ENCODE measurements at regions not wholly inside any gene's neighbourhood (a gene's known extent, or its start where the extent isn't known, plus 50 kb on each side); places are given as distances from the start of the nearest gene placed in this dataset.

- TF ChIP-seq POLR2A (IDR thresholded peaks at IDR 0.05) (no peak), CTCF (IDR thresholded peaks at IDR 0.05) (no peak)
- Histone ChIP-seq H3K27me3 (no peaks in the 10 kb centered on the region), H3K36me3 (no peaks in the 10 kb centered on the region), H3K4me3 (replicated peaks in 1 of 3) (no peak overlapping the region), H3K9me3 (no peaks in the 10 kb centered on the region), H3K27ac (no peak overlapping the region), H3K4me1 (peaks cover 4 to 7% of the 10 kb centered on the region in 2 donors)
- intact Hi-C loops (cut with DNase I): no loop called here
- DNase-seq: no peak
- WGBS, 2 donors: 88 to 94% methylated on average over 4 of the region's 4 CpGs
Observed at GRCh38 chr13:109680288-109680687, 106.1 kb downstream of the IRS2 start.

DNA sequence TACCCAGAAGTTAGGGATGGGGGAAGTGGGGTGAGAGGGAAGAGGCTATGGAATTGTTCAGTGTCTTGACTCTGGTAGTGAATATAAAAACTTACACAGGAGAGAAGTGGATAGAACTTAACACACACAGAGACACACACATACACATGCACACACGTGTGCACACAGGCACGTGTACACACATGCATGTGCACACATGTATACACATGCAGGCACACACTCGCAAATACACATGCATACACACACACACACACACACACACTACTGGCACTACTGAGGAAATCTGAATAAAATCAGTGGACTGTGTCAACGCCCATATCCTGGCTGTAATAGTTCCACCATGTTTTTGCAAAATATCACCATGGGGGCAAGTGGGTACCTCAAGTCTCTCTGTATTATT lies 107.9 kb downstream of the IRS2 start:
- H3K9me3 ChIP-seq: no peaks in the 10 kb centered on the region
- H3K27me3 ChIP-seq: no peaks in the 10 kb centered on the region
- H3K4me1 ChIP-seq: no peaks in the 10 kb centered on the region
- TF ChIP-seq CTCF (IDR thresholded peaks at IDR 0.05) (no peak), POLR2A (IDR thresholded peaks at IDR 0.05) (no peak)
- no peak overlapping the region for H3K27ac ChIP-seq
- intact Hi-C loops (cut with DNase I): no loop called here
- no peak overlapping the region for H3K4me3 ChIP-seq (replicated peaks in 1 of 3)
- 87 to 88% methylated on average over 4 of the region's 4 CpGs for WGBS, 2 donors
- no peaks in the 10 kb centered on the region for H3K36me3 ChIP-seq
- DNase-seq: no peak

- TF ChIP-seq POLR2A (IDR thresholded peaks at IDR 0.05) (no peak), CTCF (IDR thresholded peaks at IDR 0.05) (no peak)
- no peak for DNase-seq
- Histone ChIP-seq H3K4me1 (no peaks in the 10 kb centered on the region), H3K36me3 (no peaks in the 10 kb centered on the region), H3K4me3 (replicated peaks in 1 of 3) (no peak overlapping the region), H3K9me3 (no peaks in the 10 kb centered on the region), H3K27ac (no peak overlapping the region), H3K27me3 (no peaks in the 10 kb centered on the region)
- intact Hi-C loops (cut with DNase I): no loop called here
- 84 to 94% methylated on average over 5 of the region's 5 CpGs for WGBS, 2 donors
Observed at GRCh38 chr13:109677206-109677605, 109.2 kb downstream of the IRS2 start.

GRCh38 chr13:109673477-109673876 lies 112.9 kb downstream of the IRS2 start:
- 73 to 87% methylated on average over 1 of the region's 1 CpG for WGBS, 2 donors
- no peaks in the 10 kb centered on the region for H3K4me1 ChIP-seq

DNA sequence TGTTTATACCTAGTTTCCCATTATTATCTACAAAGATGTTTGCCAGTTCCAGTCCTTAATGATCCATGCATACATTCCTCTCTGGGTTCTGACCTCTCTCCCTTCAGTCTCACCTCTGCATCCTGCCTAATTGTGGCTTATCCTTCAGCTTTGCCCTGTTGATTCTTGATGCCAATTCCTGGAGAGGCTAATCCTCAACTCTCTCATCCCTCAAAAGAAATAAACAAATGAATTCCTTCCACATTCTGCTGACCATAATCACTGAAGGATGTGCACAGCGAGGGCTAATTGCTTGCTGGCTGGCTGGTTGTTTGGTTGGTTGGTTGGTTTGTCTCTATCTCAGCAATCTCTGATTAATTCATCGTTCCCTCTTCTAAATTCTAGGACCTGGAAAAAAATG lies 113.8 kb downstream of the IRS2 start:
- H3K27ac ChIP-seq: no peak overlapping the region
- intact Hi-C loops (cut with DNase I): no loop called here
- WGBS, 2 donors: 63 to 68% methylated on average over 2 of the region's 2 CpGs

More at GRCh38 chr13:109673477-109673876, 112.9 kb downstream of the IRS2 start:
- Histone ChIP-seq H3K27me3 (no peaks in the 10 kb centered on the region), H3K4me3 (replicated peaks in 1 of 3) (no peak overlapping the region), H3K27ac (no peak overlapping the region), H3K9me3 (no peaks in the 10 kb centered on the region), H3K36me3 (no peaks in the 10 kb centered on the region)
- TF ChIP-seq POLR2A (IDR thresholded peaks at IDR 0.05) (no peak), CTCF (IDR thresholded peaks at IDR 0.05) (no peak)
- intact Hi-C loops (cut with DNase I): no loop called here
- no peak for DNase-seq

More for the DNA sequence above, 113.8 kb downstream of the IRS2 start:
- Histone ChIP-seq H3K36me3 (no peaks in the 10 kb centered on the region), H3K9me3 (no peaks in the 10 kb centered on the region), H3K4me3 (replicated peaks in 1 of 3) (no peak overlapping the region), H3K4me1 (no peaks in the 10 kb centered on the region), H3K27me3 (no peaks in the 10 kb centered on the region)
- DNase-seq: no peak
- TF ChIP-seq CTCF (IDR thresholded peaks at IDR 0.05): no peak
